ENCODE measurements at regions not wholly inside any gene's neighbourhood (a gene's known extent, or its start where the extent isn't known, plus 50 kb on each side); places are given as distances from the start of the nearest gene placed in this dataset.

GRCh38 chr17:55668312-55668920 is 54.2 kb downstream of the TMEM100 start:
- intact Hi-C loops (cut with micrococcal nuclease) (no loop called here), dilution Hi-C loops (cut with MboI; ENCODE audit: extremely low pct_ligation_motif_present, low sequenced_read_pairs) (no loop called here)
- Histone ChIP-seq H2AFZ (ENCODE audit: low read depth, low read length) (no peak overlapping the region), H3K27ac (ENCODE audit: insufficient read depth, low read depth, low read length) (no peak overlapping the region), H3K9ac (replicated peaks; ENCODE audit: extremely low read depth, insufficient read depth, low read length) (no peak overlapping the region), H3K9me3 (replicated peaks; ENCODE audit: control insufficient read depth, insufficient read depth, low read length) (no peaks in the 10 kb centered on the region), H3K4me2 (ENCODE audit: insufficient read depth, low read length) (no peak overlapping the region), H3K36me3 (ENCODE audit: control insufficient read depth in 2 of 2, extremely low read depth in 1 of 2, insufficient read depth in 2 of 2, low read length in 2 of 2) (no peaks in the 10 kb centered on the region), H3K27me3 (ENCODE audit: control insufficient read depth in 2 of 2, insufficient read depth in 2 of 2, low read length in 2 of 2) (peaks cover 11 to 16% of the 10 kb centered on the region in 2 experiments), H3K4me3 (replicated peaks in 1 of 3; ENCODE audit: insufficient read depth in 1 of 3, low read depth in 1 of 3, low read length in 3 of 3) (no peak overlapping the region), H3K4me1 (ENCODE audit: control insufficient read depth, extremely low read depth, insufficient read depth, low read length) (no peaks in the 10 kb centered on the region), H3K9me1 (replicated peaks; ENCODE audit: control insufficient read depth, extremely low read depth, insufficient read depth, low read length) (no peaks in the 10 kb centered on the region), H4K20me1 (replicated peaks; ENCODE audit: control insufficient read depth, extremely low read depth, insufficient read depth, low read length) (no peaks in the 10 kb centered on the region), H3K79me2 (ENCODE audit: control insufficient read depth, insufficient read depth, low read length) (no peaks in the 10 kb centered on the region)
- CTCF ChIA-PET = interaction anchor here (0.7 to 1.7 kb wide), 2 partner anchors 22 to 27 kb away, joined by 3 to 4 read pairs; no protein-coding TSS in a partner anchor
- no peak for FAIRE-seq
- POLR2A ChIA-PET = no interaction called here
- TF ChIP-seq POLR2AphosphoS5 (IDR thresholded peaks at IDR 0.05; ENCODE audit: insufficient read depth, low read depth, low read length) (no peak), GATA2 (IDR thresholded peaks at IDR 0.05; ENCODE audit: insufficient read depth, insufficient read length, low read depth, low read length) (no peak), MAX (IDR thresholded peaks at IDR 0.05; ENCODE audit: insufficient read depth, insufficient read length) (no peak), POLR2A (IDR thresholded peaks at IDR 0.05; ENCODE audit: low read depth, low read length) (no peak), CTCF (IDR thresholded peaks at IDR 0.05; ENCODE audit: extremely low read depth in 1 of 2, insufficient read depth in 1 of 2, low read depth in 1 of 2, low read length in 2 of 2) (no peak), EZH2 (IDR thresholded peaks at IDR 0.05; ENCODE audit: borderline replicate concordance, low read depth, low read length, severe bottlenecking) (no peak), FOS (IDR thresholded peaks at IDR 0.05; ENCODE audit: borderline replicate concordance, insufficient read depth, low read length) (no peak), JUN (IDR thresholded peaks at IDR 0.05; ENCODE audit: borderline replicate concordance, insufficient read depth, insufficient read length, low read depth) (no peak), MYC (IDR thresholded peaks at IDR 0.05; ENCODE audit: low read depth, low read length) (no peak)
- no peak for DNase-seq (ENCODE audit: low read depth, low spot score)
- BruUV-seq (replicated peaks) = no TSS peak
